ENCODE measurements at regions not wholly inside any gene's neighbourhood (a gene's known extent, or its start where the extent isn't known, plus 50 kb on each side); places are given as distances from the start of the nearest gene placed in this dataset.

GRCh38 chr17:56739776-56740175 lies 93.9 kb downstream of the C17orf67 start:
- no peaks in the 10 kb centered on the region for H3K36me3 ChIP-seq (ENCODE audit: control insufficient read depth in 2 of 2, extremely low read depth in 1 of 2, insufficient read depth in 1 of 2, low read length in 1 of 2)
- DNase-seq (no peak), ATAC-seq (replicated peaks in 1 of 4) (no peak)
- Mint-ChIP-seq H3K27me3 (peaks cover 5 to 6% of the 10 kb centered on the region in 2 donors), H3K36me3 (no peaks in the 10 kb centered on the region), H3K4me1 (no peaks in the 10 kb centered on the region), H3K9me3 (no peaks in the 10 kb centered on the region), H3K4me3 (no peak overlapping the region), H3K27ac (no peak overlapping the region)
- POLR2A ChIA-PET = no interaction called here
- no peaks in the 10 kb centered on the region for H3K9me3 ChIP-seq
- H3K4me1 ChIP-seq (ENCODE audit: control insufficient read depth in 1 of 2, extremely low read depth in 1 of 2, insufficient read depth in 2 of 2, low read length in 2 of 2) = no peaks in the 10 kb centered on the region
- CTCF ChIA-PET = no interaction called here
- 89% methylated on average over 5 of the region's 6 CpGs for WGBS (ENCODE audit: insufficient coverage)
- H3K27me3 ChIP-seq (replicated peaks in 1 of 2; ENCODE audit: control insufficient read depth in 2 of 2, extremely low read depth in 1 of 2, insufficient read depth in 2 of 2, low read length in 1 of 2) = peaks cover 0 to 14% of the 10 kb centered on the region in 2 experiments
- H3K4me3 ChIP-seq (ENCODE audit: control insufficient read depth in 1 of 2, extremely low read depth in 1 of 2, low read length in 1 of 2) = no peak overlapping the region
- H3K27ac ChIP-seq (ENCODE audit: low read length) = no peak overlapping the region

GRCh38 chr17:56740481-56740880 lies 93.2 kb downstream of the C17orf67 start:
- H3K36me3 Mint-ChIP-seq = no peaks in the 10 kb centered on the region
- DNase-seq = no peak
- H3K27me3 ChIP-seq (replicated peaks in 1 of 2; ENCODE audit: control insufficient read depth in 2 of 2, extremely low read depth in 1 of 2, insufficient read depth in 2 of 2, low read length in 1 of 2) = peaks cover 0 to 14% of the 10 kb centered on the region in 2 experiments
- H3K4me3 ChIP-seq (ENCODE audit: control insufficient read depth in 1 of 2, extremely low read depth in 1 of 2, low read length in 1 of 2) = no peak overlapping the region
- no CpG with 5 or more reads among the region's 3 CpGs for WGBS (ENCODE audit: insufficient coverage)
- no peak for ATAC-seq (replicated peaks in 1 of 4)
- ChIA-PET POLR2A (no interaction called here), CTCF (no interaction called here)
- H3K4me1 Mint-ChIP-seq = no peaks in the 10 kb centered on the region
- peaks cover 5 to 6% of the 10 kb centered on the region in 2 donors for H3K27me3 Mint-ChIP-seq
- H3K27ac Mint-ChIP-seq = no peak overlapping the region
- H3K9me3 ChIP-seq = no peaks in the 10 kb centered on the region
- no peaks in the 10 kb centered on the region for H3K36me3 ChIP-seq (ENCODE audit: control insufficient read depth in 2 of 2, extremely low read depth in 1 of 2, insufficient read depth in 1 of 2, low read length in 1 of 2)
- no peaks in the 10 kb centered on the region for H3K9me3 Mint-ChIP-seq
- no peaks in the 10 kb centered on the region for H3K4me1 ChIP-seq (ENCODE audit: control insufficient read depth in 1 of 2, extremely low read depth in 1 of 2, insufficient read depth in 2 of 2, low read length in 2 of 2)
- no peak overlapping the region for H3K4me3 Mint-ChIP-seq
- H3K27ac ChIP-seq (ENCODE audit: low read length) = no peak overlapping the region

All from T-cell (primary cell).